GM06990 (cell line): ENCODE measurements at regions not wholly inside any gene's neighbourhood (a gene's known extent, or its start where the extent isn't known, plus 50 kb on each side); places are given as distances from the start of the nearest gene placed in this dataset.

Source experiments
- DNase-seq: peaks from one replicate; pipeline ENCODE4 v3.0.0-alpha.2; 2011; ENCODE audit not compliant: insufficient read length; ENCODE audit errors: extremely low read depth
- H3K27me3 ChIP-seq: replicated peaks from 2 replicates; pipeline ENCODE4 v1.6.0; 2011; ENCODE audit warnings: low read length; ENCODE audit not compliant: control insufficient read depth, insufficient read depth
- H3K36me3 ChIP-seq: 2 replicates; pipeline ENCODE4 v1.5.1; 2011; ENCODE audit warnings: low read length; ENCODE audit not compliant: control insufficient read depth, insufficient read depth
- H3K4me3 ChIP-seq: replicated peaks from 2 replicates; pipeline ENCODE4 v1.5.1; 2011; ENCODE audit warnings: low read depth, mild to moderate bottlenecking, control low read depth, low read length
- CTCF ChIP-seq: IDR thresholded peaks from 2 replicates; pipeline ENCODE4 v1.5.1; 2011; ENCODE audit warnings: low read length, control low read depth, mild to moderate bottlenecking, inconsistent platforms; ENCODE audit not compliant: insufficient read depth, poor library complexity, severe bottlenecking

GRCh38 chr2:5373200-5373599 is 319.0 kb upstream of the SOX11 start:
- no peak for DNase-seq
- H3K4me3 ChIP-seq: no peak overlapping the region
- H3K36me3 ChIP-seq: no peaks in the 10 kb centered on the region
- H3K27me3 ChIP-seq: no peaks in the 10 kb centered on the region
- TF ChIP-seq CTCF: no peak

GRCh38 chr2:5374762-5375161 is 317.4 kb upstream of the SOX11 start:
- Histone ChIP-seq H3K4me3 (no peak overlapping the region), H3K36me3 (no peaks in the 10 kb centered on the region), H3K27me3 (no peaks in the 10 kb centered on the region)
- DNase-seq: no peak
- no peak for TF ChIP-seq CTCF

- Histone ChIP-seq H3K4me3 (no peak overlapping the region), H3K36me3 (no peaks in the 10 kb centered on the region), H3K27me3 (no peaks in the 10 kb centered on the region)
- DNase-seq: no peak
- no peak for TF ChIP-seq CTCF
Measured at GRCh38 chr2:5377323-5377722, 314.9 kb upstream of the SOX11 start.

- H3K4me3 ChIP-seq: no peak overlapping the region
- no peaks in the 10 kb centered on the region for H3K36me3 ChIP-seq
- DNase-seq: no peak
- H3K27me3 ChIP-seq: no peaks in the 10 kb centered on the region
- no peak for TF ChIP-seq CTCF
Measured at GRCh38 chr2:5379811-5380210, 312.4 kb upstream of the SOX11 start.

GRCh38 chr2:5385596-5385995 is 306.6 kb upstream of the SOX11 start:
- no peaks in the 10 kb centered on the region for H3K36me3 ChIP-seq
- H3K27me3 ChIP-seq: no peaks in the 10 kb centered on the region
- DNase-seq: no peak
- no peak overlapping the region for H3K4me3 ChIP-seq
- TF ChIP-seq CTCF: no peak

- Histone ChIP-seq H3K4me3 (no peak overlapping the region), H3K36me3 (no peaks in the 10 kb centered on the region), H3K27me3 (no peaks in the 10 kb centered on the region)
- no peak for DNase-seq
- no peak for TF ChIP-seq CTCF
Measured at GRCh38 chr2:5387406-5387805, 304.8 kb upstream of the SOX11 start.
